DMS53 (cell line): ENCODE measurements at regions not wholly inside any gene's neighbourhood (a gene's known extent, or its start where the extent isn't known, plus 50 kb on each side); places are given as distances from the start of the nearest gene placed in this dataset.

Experiments
- DNase-seq: peaks from one replicate; lab custom pipeline; 2025; lab: John Stamatoyannopoulos, UW

- DNase-seq: no peak
Measured at GRCh38 chr6:100181309-100181708, 187.3 kb upstream of the MCHR2 start.

GRCh38 chr6:100179576-100179975 is 185.6 kb upstream of the MCHR2 start:
- no peak for DNase-seq

DNA sequence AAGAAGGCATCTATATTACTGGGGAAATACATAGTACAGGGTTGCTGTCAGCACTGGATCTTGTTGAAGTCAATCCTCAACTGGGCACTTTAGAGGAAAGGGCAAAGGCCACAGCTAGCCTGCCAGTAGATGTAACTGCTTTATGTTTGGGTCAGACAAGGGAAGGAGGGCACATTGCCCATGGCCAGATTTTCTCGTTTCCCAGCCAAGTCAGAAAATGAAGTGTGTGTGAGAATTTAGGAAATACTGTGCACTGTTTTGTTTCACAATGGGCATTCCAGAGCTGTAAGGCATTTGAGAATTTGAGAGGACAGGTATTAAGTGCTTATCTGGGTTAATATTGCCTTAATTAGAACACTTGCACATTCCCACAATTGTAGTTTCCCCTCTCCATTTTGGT is 183.9 kb upstream of the MCHR2 start:
- no peak for DNase-seq

GRCh38 chr6:100176951-100177710 is 183.1 kb upstream of the MCHR2 start:
- DNase-seq: no peak

DNA sequence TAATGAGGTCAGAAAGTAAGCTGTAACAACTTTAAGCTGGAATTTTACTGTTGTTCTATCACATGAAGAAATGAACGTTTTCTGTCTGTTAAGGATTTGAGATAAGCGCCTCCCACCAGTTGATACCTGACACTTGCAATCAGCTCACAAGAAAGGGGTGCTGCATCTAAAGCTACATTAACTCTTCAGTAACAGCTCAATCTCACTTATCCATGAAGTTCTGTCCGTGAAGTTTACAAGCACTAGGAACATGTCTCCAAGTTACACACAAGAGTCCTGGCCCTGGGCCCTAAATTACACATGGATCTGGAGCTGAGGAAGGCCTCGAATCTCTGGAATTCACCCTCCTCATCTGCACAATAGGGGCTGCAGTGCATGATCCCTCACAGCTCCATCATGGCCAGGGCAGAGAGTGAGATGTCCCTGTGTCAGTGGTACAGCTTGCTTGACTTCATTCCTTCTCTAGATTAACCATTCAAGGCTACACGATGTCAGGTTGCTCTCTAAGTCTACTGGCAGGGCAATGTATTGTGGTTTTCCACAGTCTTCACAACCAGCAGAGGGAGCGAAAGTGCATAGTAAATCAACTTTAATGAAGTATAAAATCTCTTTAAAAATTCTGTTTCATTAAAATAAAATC is 182.4 kb upstream of the MCHR2 start:
- peak; percentile 24 for DNase-seq

DNA sequence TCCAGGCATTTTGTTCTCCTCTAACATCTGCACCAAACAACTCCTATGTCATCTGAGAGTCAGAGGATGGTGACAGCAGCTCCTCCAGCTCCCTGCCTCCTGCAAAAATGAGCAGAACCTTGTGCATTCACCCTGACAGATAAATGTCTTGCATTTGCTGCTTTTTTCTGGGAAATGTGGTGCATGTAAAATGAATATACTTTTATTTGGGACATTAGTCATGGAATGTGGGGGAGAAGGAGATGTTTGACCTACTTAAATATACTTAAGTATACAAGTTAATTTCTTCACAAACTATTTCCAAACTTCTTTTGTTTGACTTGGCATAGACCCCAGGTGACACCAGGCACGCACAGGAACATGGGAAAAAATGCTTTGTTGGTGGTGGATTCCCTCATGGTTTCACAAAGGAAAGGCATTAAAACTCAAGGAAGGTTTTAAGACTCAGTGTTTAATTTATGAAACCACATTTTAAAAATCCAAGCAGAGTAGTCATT is 181.8 kb upstream of the MCHR2 start:
- no peak for DNase-seq

DNA sequence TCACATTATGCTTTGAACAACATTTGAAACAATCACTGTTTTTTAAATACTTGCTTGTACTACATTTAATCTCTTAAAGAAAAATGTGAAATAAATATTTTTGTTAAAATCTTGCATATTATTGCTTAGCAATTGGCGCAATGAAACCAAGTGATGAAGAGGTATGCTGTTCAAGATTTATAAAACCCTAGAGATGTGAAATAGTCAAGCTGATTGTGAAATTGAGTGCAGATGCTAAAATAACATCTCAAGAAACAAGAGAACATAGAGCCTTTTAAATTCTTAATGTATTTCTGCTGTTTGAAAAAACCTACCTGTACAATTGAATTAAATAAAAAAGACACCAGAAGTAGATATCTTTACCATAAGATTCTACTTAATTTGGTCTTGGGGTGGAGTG is 179.2 kb upstream of the MCHR2 start:
- DNase-seq: no peak

DNA sequence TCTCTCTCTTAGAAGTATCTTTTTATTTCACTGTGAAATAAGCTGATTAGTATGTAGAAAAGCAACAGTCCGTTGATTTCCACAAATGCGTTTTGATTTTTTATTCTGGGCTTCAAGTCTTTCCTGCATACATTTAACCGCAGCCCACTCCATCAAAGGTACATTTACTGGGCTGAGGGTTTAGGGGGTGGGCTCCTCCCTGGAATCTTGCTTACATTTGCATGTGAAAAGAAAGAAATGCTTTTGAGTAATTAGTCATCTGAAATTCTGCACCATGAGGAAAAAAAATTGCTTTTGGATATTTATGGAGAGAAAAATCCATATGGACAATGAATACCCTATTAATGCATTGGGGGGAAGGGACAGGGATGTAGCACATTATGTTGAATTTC is 178.3 kb upstream of the MCHR2 start:
- DNase-seq: no peak

DNA sequence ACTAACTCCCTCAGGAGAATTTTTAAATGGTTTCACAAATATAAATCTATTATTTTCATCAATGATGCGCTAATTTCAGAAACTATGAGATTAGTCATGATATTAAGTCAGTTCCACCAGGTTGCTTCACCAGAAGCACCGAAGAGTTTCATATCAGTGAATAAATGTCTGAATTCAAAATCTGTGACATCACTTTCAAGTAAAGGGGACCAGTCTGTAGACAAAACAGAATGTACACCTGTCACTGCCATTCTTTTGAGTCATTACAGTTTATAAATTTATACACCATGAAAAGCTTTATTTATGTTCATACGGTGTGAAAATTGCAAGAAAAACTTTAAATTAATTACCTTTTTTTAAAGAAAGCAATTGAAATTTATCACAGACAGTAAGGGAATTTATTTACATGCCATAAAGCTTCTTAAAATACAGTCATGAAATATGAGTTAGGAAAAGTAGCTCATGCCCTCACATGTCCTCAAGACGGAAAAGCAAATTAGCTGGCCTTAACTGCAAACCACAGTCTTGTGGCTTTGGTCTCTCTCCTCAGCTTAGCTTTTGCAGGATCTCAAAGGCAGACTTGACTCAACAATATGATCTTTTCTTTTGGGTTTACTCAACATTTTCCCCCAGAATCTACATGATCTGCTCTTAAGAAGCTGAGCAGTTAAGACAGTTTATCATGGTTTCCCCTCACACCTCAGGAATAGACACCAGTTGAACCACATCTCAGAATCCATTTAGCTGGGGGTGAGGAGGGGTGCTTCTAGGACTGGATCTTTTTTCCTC is 177.7 kb upstream of the MCHR2 start:
- DNase-seq: no peak

DNA sequence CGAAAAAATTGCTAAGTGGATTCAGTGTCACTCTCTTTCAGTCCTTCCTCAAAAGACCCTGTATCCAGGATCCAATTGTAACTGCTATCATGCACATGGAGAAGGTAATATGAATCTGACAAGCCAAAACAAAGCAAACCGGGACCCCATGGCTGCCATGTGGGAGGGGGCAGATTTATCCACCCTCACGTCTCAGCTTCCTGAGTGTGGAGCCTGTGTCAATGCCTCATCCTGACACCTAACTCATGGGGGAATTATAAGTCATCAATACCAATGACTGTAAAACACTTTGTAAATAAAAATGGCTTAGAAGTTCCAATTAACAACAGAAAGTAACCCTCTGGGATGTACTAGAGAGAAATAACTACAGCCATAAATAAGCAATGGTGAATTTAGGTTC is 174.1 kb upstream of the MCHR2 start:
- DNase-seq: no peak

DNA sequence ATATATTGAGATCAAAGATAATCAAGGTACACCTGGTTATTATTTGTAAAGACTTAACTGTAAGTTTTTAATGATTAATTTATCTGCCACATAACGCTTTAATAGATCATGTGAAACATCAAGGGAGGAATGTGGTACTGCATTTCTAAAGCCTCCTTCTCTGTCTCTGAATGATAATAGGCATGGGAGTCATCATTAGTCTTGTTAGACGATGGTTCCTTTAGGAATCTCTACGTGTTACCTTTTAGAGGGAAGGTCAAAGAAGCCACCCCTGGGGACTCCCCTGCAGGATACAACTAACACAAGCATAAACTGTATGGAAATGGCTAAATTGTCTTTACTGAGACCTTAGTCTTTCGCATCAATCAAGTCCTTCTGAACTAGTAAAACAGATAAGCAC is 173.6 kb upstream of the MCHR2 start:
- no peak for DNase-seq

- no peak for DNase-seq
Measured at GRCh38 chr6:100166956-100167355, 172.9 kb upstream of the MCHR2 start.

- no peak for DNase-seq
Measured at GRCh38 chr6:100165442-100165841, 171.4 kb upstream of the MCHR2 start.

DNA sequence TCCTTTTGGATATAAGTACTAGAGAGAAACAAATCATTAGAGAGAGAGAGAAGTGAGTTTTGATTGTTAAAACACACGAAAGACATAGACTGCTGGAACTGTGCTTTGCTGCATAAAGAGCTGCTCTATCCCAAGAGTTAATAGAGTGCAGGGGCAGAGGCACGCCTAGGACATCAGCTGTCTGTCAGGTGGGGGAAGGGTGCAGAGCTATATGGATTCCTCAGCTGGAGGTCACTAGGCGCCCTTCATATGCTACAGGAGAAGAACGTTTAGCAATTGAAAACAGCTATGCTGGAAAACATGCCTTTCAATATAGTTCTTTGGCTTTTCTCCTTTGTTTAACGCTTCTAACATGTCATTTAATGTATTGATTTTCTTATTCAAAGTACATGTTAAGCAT is 169.0 kb upstream of the MCHR2 start:
- no peak for DNase-seq

GRCh38 chr6:100161782-100162365 is 167.9 kb upstream of the MCHR2 start:
- DNase-seq: no peak

DNA sequence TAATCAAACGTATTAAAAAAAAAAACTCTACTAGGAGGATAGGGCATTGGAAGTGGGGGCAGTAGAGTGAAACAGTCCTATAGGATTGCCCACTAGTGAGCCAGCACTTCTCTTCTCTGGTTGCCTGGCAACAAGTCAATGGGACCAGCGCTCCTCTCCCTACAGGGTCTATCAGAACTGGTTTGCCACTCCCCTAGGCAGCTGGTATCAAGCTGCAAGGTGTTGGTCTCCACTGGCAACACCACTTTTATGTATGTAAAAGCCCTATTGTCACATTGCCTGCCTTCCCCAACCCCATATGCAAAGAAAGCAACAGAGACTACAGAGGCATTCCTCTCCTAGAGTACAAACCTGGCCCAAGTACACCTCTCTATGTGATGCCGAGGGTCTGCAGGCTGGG is 166.9 kb upstream of the MCHR2 start:
- DNase-seq: peak; percentile 26

DNA sequence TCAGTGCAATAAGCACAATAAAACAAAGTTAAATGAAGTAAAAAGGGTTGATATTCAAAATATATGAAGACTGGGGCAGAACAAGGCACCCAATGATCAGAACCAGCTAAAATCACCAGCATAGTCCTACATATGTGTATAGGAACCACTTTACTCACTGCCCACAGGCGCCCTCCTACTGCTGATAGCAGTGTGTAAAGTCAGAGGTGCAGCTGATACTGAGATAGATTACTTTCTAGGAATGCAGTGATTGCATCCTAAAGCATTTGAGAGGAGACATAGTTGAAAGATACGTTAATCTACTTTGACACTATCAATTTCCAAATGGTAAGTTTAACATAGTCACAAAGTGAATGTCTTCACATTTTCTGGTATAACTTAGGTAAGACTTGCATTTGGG is 161.1 kb upstream of the MCHR2 start:
- DNase-seq: no peak

DNA sequence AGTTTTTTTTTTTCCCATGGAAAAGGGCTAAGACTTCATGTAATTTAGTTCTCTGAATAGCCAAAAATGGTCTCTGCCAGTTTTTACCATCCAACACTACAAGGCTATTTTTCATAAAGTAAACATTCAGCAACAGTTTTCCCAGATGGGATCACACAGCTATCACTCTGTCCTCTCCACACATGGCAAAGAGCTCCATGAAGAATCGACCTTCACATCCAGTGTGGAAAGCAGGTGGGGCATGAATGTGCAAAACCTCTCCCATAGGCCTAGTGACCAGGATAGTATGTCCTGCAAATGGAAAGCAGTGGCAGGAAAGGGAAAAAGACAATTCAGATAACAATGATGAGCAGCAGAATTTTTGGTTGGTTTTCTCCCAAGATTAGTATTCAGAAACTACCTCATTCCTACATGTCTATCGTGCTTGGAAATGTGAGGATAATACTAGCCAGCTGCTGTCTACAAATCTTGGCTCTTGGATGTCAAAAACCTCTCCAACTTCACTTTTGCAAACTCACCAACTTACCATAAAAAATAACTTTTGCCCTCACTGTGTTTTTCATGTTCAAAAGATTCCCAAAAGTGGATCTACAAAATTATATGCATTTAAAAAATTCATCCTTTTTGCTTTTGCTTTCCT is 159.7 kb upstream of the MCHR2 start:
- DNase-seq: no peak

DNA sequence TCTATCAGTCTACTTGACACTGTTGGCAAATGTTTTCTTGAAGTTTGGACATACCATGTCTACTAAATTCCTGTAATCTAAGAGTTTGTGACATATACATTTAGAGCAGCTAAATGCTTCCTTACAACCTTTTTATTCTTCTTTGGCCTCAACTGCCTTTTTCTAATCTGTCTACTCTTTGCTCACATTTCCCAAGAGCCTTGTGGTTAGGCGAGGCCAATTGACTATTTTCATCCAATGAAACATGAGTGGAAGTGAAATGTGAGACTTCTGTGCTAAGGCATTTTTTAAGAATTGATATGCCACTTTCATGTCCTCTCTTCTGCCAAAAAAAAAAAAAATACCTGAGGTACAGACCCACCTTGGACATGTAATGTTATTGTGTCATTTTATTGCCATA is 158.2 kb upstream of the MCHR2 start:
- DNase-seq: no peak

GRCh38 chr6:100144991-100145390 is 151.0 kb upstream of the MCHR2 start:
- DNase-seq: no peak

GRCh38 chr6:100138346-100139022 is 144.5 kb upstream of the MCHR2 start:
- peak; percentile 72 for DNase-seq

- no peak for DNase-seq
Measured at GRCh38 chr6:100137759-100138158, 143.7 kb upstream of the MCHR2 start.
